Heart left ventricle (tissue), 13 donors: ENCODE measurements at regions not wholly inside any gene's neighbourhood (a gene's known extent, or its start where the extent isn't known, plus 50 kb on each side); places are given as distances from the start of the nearest gene placed in this dataset.

Source experiments
- CTCF ChIP-seq, 12 donors: fragments of 200-600 bp; sonication (generic) in 4 of 12; IDR thresholded peaks; one replicate each; pipeline versions ENCODE4 v1.5.0 to v1.8.0; 2018 to 2022; ENCODE audit warnings: antibody characterized with exemption in 12 of 12, mild to moderate bottlenecking in 5 of 12
- POLR2A ChIP-seq, 2 donors: fragments of 450-650 bp; IDR thresholded peaks; one replicate each; pipeline ENCODE4 v1.6.1; 2017; ENCODE audit warnings: antibody characterized with exemption in 2 of 2, mild to moderate bottlenecking in 2 of 2, moderate library complexity in 2 of 2
- donor health status: ischemic (EF 13 %, LVEDD 7.1; RV severe dilation, severe dysfunction).
- donor health status: DM: no; HTN: yes; CAD: no.
- donor health status: DM: no; HTN: no; CAD: no.
- donor health status: ischemic (EF 25% LVEDD 6.9; RV normal size, moderate dysfunction).
- donor health status: ischemic (EF 25% LVEDD 5.7; RV mildly dilated, moderate dysfunction).
- donor health status: ischemic (EF 35%, LVEDD 5.7; RV mildly dilated, moderate dysfunction).
- donor health status: nonischemic (EF 11% LVEDD 7.7; RV severe dilation, severe dysfunction).
- donor health status: DM: yes; HTN: yes; CAD: no.
- donor health status: PGD.
- donor health status: ischemic (EF 29% LVEDD 5.4; RV normal size, mild dysfunction).
- donor health status: nonischemic (EF 23%, LVEDD 6.1; RV moderate dilation, normal function).

- TF ChIP-seq CTCF (IDR thresholded peaks at IDR 0.05) (no peak), POLR2A (IDR thresholded peaks at IDR 0.05) (no peak)
Measured at GRCh38 chr3:54008099-54008498, 114.3 kb upstream of the CACNA2D3 start.
